HG02884 (cell line): ENCODE measurements at regions not wholly inside any gene's neighbourhood (a gene's known extent, or its start where the extent isn't known, plus 50 kb on each side); places are given as distances from the start of the nearest gene placed in this dataset.

Experiments
- ATAC-seq: cut with Tn5 transposase; IDR thresholded peaks from one replicate; pipeline ENCODE4 v1.9.1; 2021; ENCODE audit warnings: mild to moderate bottlenecking, moderate library complexity; ENCODE audit not compliant: unreplicated experiment

GRCh38 chr14:53896726-53897125 lies 59.9 kb downstream of the BMP4 start:
- no peak for ATAC-seq

GRCh38 chr14:53894456-53894855 lies 62.2 kb downstream of the BMP4 start:
- ATAC-seq = peak; percentile 95

GRCh38 chr14:53893374-53893773 lies 63.3 kb downstream of the BMP4 start:
- ATAC-seq = no peak

GRCh38 chr14:53890611-53891101 lies 66.0 kb downstream of the BMP4 start:
- no peak for ATAC-seq

GRCh38 chr14:53888535-53889386 lies 67.9 kb downstream of the BMP4 start:
- no peak for ATAC-seq

GRCh38 chr14:53885136-53885640 lies 71.4 kb downstream of the BMP4 start:
- ATAC-seq = no peak

- no peak for ATAC-seq
Observed at GRCh38 chr14:53884601-53885000, 72.0 kb downstream of the BMP4 start.

- ATAC-seq = no peak
Observed at GRCh38 chr14:53883739-53884138, 72.9 kb downstream of the BMP4 start.

GRCh38 chr14:53882684-53883083 lies 73.9 kb downstream of the BMP4 start:
- no peak for ATAC-seq

- no peak for ATAC-seq
Observed at GRCh38 chr14:53881921-53882320, 74.7 kb downstream of the BMP4 start.

GRCh38 chr14:53881161-53881871 lies 75.3 kb downstream of the BMP4 start:
- no peak for ATAC-seq

- ATAC-seq = no peak
Observed at GRCh38 chr14:53880761-53881160, 75.9 kb downstream of the BMP4 start.

- no peak for ATAC-seq
Observed at GRCh38 chr14:53879747-53880146, 76.9 kb downstream of the BMP4 start.

- no peak for ATAC-seq
Observed at GRCh38 chr14:53879022-53879686, 77.5 kb downstream of the BMP4 start.

GRCh38 chr14:53875324-53875897 lies 81.2 kb downstream of the BMP4 start:
- no peak for ATAC-seq

- no peak for ATAC-seq
Observed at GRCh38 chr14:53874704-53875103, 81.9 kb downstream of the BMP4 start.

- no peak for ATAC-seq
Observed at GRCh38 chr14:53872681-53873089, 83.9 kb downstream of the BMP4 start.

GRCh38 chr14:53871951-53872350 lies 84.7 kb downstream of the BMP4 start:
- no peak for ATAC-seq

GRCh38 chr14:53871011-53871410 lies 85.6 kb downstream of the BMP4 start:
- no peak for ATAC-seq

- ATAC-seq = no peak
Observed at GRCh38 chr14:53865711-53866110, 90.9 kb downstream of the BMP4 start.

- no peak for ATAC-seq
Observed at GRCh38 chr14:53861781-53862180, 94.8 kb downstream of the BMP4 start.
